Hindlimb muscle (tissue), 1 donor: ENCODE measurements at regions not wholly inside any gene's neighbourhood (a gene's known extent, or its start where the extent isn't known, plus 50 kb on each side); places are given as distances from the start of the nearest gene placed in this dataset.
"Not testable (repeated sequence)": the region's sequence is repeated elsewhere in the genome, so short reads cannot be mapped to it uniquely, and the experiment has no call there.

Source experiments
- DNase-seq: peaks from one replicate; pipeline ENCODE4 v3.0.0-alpha.2; 2013

DNA sequence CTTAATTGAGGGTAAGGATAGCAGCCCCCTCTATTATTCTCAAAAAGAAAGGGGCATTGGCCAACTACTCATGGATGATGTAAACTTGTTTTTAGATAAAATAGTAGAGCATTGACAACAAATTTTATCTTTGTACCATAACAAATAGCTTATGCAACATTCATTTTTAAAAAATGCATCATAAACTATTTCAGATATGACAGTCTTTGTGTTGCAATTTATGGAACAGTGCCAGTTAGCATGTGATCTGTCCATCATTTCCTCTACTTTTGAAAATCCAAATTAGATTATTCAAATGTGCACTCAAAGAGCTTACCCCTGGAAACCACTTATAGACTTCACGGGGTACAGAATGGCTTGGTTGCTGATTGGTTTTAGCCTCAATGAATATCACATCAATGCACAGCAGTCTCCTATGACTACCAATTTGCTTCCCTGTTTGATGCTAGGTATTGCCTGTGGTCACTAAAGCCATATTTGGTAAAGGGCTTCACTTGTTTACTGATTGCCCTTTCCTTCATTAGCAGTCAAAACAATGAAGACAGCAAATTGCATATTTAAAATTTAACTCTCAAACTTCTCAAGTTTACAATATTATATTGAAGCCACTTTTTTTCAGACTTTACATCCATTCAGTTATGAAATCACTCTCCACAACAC, 274.9 kb upstream of the MGAT4C start:
- no peak for DNase-seq

DNA sequence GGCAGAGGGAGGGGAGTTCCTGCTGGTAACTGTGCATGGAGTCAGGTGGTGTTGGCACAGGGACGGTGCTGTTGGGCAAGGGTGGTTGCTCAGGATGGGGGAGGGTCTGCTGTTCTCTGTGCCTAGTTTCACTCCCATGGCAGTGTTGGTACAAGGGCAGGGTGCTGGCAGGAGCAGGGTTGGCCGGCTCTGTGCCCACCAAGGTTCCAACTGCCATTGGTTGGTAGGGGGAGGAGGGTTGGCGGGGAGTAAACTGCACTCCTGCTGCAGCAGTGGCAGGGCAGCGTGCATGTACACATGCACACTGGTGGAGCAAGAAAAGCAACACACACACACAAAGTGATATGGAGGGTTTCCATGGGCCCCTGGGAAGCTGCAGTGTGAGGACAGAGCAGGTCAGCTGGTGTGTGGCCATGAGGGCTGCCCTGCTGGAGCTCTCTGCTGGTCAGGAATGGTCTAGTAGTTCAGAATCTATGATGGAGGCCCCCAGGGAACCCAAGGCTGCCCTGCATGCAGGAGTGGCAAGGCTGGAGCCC, 269.9 kb upstream of the MGAT4C start:
- no peak for DNase-seq

DNA sequence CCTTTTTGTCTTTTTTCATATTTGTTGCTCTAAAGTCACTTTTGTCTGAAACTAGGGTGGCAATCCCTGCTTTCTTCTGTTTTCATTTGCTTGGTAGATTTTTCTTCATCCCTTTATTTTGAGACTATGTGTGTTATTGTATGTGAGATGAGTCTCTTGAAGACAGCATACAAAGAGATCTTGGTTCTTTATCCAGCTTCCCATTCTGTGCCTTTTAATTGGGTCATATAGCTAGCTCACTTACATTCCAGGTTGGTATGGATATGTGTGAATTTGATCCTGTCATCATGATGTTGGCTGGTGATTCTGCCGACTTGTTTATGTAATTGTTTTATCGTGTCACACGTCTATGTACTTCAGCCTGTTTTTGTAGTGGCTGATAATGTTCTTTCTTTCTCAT, 267.7 kb upstream of the MGAT4C start:
- no peak for DNase-seq

DNA sequence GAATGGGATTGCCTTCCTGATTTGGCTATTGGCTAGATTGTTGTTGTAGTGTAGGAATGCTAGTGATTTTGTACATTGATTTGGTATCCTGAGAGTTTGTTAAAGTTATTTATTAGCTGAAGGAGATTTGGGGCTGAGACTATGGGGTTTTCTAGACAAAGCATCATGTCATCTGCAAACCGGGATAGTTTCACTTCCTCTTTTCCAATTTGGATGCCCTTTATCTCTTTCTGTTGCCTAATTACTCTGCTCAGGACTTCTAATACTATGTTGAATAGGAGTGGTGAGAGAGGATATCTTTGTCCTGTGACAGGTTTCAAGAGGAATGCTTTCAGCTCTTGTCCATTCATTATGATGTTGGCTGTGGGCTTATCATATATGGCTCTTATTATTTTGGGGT, 265.7 kb upstream of the MGAT4C start:
- no peak for DNase-seq

DNA sequence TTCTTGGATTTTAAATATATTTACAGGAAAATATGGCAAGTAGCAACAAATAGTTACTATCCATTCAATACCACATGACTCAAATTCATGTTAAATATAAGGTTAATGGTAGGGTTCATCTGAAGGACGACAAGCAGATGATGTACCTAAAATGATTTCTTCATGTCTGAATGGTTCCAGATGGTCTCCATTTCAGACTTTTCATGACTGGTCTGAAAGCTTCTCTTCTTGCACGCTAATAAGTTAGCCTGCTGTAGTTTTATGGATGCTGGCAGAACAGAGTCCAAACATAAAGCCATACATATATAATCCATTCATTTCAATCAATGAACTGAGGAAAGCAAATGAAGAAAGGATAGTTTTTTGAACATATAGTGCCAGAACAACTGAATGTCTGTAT, 257.0 kb upstream of the MGAT4C start:
- peak; percentile 46 for DNase-seq

DNA sequence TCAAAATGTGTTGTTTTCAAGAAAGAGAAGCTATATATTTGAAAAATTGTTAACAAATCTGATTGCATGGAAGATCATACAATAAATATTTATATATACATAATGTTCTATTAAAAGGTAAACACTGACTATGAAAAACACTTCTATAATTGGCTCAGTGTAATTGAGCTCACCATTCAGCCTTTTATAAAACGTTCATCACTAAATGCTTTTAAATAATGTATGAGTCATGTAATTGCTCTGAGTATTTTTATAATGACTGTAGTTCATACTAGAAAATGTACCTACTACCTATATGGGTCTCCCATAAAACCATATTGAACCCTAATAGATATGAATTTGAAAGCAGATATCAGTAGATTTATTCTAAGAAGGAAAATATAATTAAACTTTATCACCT, 240.4 kb upstream of the MGAT4C start:
- no peak for DNase-seq

DNA sequence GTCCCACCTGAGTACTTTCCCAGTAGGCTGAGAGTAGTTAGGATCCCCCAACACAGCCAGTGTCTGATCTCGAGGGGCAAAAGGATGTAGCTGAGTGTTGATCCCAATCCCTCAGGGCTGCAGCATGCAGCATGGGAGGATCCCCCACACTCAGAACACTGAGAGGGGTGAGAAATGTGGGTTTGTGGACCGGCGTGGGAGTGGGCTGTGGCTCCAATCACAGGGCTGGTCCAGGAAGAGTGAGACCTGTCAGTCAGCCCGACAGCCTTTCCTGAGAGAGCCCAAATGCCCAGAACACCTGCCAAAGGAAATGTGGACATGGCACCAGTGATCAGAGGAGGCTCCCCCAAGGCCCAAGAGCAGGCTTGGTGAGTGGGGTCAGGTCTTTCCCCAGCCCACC, 228.3 kb upstream of the MGAT4C start:
- DNase-seq: no peak

DNA sequence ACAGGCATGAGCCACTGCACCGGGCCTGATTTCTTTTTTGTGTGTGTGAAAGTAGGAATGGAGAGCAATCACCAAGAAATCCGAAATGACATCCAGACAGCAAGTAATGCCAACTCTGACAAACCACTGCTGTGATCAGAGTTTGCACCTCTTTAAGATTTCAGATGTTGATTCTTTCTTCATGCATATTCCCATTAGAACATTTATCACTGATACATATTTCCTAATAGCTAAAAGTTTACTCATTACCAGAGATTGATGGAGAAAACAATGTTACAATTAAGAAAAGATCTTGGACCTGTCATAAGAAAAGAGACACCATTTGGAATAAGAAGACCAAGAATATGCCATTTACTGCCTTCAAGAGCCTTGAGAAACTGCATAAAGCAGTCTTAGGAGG, 217.0 kb upstream of the MGAT4C start:
- DNase-seq: no peak

DNA sequence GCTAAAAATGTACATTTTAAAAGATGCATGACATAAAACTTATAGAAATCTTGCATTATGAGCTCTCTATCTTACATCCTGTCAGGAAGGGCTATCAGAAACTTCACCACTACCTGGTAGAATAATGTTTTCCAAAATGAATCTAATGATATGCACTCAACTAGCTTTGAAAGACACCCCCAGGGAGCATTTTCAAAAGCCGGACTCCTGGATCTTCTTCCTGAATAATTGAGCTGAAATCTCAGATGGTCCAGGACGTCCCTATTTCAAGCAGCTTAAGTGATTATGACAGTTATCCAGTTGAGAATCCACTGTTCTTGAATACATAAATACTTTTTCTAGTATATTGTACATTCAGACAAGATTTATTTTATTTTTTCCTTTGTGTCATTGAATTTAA, 200.6 kb upstream of the MGAT4C start:
- DNase-seq: no peak

DNA sequence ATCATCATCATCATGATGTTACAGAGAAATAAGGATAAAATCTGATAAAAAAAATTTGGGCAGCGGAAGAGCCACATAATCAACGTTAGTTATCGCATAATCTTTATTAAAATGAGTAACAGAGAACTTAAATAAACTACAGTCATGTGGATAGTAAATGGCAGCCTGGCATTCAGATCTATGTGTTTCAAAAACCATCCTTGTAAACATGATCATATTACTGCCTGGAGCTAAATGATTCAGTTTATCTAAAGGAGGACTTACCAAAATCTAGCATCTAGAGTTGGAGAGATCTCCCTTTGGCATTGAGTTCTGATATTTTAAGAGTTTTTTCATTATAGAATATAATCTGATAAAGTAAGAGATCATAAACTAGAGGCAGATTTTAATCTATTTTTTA, 200.1 kb upstream of the MGAT4C start:
- DNase-seq: no peak

DNA sequence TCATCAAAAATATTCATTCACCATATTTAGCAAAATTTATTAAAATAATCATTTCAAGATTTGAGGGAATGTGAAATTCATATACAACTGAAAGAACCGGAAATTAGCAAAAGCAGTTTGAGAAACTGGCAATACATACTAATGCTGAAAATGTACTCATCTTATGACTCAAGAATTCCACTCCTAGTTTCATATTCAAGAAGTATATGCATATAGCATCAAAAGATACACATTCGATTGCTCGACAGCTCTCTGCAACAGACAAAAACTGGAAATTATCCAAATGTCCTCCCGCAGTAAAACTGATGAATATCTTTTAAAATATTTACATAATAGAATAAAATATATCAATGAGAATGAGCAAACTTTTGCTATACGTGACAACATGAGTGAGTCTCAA, 189.2 kb upstream of the MGAT4C start:
- peak; percentile 9 for DNase-seq

DNA sequence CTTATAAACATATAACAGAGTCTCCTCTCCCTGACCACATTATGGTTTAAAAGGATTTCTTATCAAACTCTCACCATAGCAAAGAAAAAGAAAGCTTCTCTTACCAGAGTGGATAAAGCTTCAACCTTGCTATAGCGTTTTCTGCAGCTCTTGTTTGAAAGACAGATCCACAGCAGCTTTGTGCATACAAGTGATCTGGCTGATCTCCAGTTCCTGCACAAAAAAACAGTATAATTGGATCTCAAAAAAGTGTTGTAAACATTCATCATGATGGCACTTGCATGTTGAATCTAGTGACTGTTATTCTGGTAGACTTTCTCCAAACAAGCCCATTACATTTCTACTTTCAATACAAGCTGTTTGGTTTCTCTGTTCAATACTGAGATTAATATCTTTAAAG, 178.9 kb upstream of the MGAT4C start:
- no peak for DNase-seq

DNA sequence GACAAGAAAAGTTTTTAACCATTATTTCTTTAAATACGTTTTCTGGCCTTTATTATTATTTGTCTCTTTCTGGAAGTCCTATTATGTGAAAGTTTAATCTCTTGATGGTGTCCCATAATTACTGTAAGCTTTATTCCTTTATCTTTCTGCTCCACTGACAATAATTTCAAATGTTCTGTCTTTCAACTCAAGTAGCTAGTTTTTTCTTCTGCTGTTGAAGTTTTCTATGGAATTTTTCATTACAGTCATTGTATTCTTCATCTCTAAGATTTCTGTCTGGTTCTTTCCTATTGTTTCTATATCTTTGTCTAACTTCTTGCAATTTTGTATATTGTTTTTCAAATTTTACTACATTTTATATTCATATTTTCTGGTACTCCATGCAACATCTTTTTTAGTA, 173.6 kb upstream of the MGAT4C start:
- DNase-seq: no peak

DNA sequence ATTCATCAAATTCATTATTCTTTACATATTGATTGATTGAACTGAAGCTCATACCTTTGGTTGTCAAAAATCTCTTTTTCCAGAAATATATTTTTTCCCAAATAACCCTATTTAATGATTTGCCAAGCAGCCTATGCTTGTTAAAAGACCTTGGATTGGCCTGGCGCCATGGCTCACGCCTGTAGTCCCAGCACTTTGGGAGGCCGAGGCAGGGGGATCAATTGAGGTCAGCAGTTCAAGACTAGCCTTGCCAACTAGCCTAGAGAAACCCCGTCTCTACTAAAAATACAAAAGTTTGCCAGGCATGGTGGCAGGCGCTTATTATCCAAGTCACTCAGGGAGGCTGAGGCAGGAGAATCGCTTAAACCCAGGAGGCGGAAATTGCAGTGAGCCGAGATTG, 165.1 kb upstream of the MGAT4C start:
- no peak for DNase-seq

DNA sequence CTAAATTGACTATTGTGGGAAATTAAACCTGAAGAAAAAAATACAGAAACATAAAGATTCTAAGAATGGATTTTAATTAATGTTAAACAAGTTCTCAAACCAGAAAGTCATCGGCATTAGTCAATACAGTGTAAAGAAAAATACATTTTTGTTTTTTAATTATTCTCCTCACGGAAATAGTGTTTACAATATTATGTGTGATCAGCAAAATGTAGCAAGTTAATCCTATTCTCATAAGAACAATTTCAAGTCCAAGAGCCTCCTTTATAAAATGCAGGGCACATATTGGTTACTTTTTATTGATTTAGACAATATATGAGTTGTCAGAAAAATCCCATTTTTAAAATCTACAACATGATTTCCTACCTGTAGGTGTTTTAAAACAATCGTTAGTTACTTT, 158.0 kb upstream of the MGAT4C start:
- no peak for DNase-seq

DNA sequence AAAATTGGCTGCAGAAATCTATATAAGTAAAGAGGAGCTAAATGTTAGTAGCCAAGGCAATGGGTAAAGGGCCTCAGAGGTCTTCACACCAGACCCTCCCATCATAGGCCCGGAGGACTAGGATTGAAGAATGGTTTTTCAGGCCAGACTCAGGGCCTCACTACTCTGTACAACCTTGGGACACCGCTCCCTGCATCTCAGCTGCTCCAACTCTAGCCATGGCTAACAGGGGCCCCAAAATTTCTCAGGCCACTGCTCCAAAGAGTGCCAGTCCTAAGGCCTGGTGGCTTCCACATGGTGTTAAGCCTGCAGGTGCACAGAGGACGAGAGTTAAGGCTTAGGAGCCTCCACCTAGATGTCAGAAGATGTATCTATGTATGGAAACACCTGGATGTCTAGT, 155.5 kb upstream of the MGAT4C start:
- no peak for DNase-seq

DNA sequence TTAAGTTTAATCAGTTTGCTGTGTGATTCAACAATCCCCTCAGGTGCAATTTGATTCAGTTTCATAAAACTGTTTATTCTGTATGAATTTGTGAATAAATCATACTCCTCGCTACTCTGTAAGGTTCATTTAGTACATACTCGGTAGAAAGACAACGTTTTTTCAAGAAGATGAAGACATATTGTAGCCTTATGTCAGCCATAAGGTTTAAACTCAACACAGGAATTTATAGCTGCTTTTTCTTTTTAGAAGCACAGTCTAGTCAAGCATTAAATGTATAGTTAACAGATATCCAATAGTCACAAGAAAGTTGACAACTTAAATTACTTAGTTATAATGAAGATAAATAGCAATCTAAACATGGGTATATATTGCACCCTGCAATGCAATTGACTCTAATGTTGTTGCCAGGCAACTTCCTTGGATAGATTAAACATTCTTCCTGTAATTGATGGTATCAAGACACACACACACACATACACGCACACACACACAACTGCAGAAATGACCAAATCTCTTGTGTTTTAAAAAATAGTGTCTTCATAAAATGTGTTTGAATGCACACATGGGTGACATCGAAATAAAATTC, 151.5 kb upstream of the MGAT4C start:
- DNase-seq: no peak

DNA sequence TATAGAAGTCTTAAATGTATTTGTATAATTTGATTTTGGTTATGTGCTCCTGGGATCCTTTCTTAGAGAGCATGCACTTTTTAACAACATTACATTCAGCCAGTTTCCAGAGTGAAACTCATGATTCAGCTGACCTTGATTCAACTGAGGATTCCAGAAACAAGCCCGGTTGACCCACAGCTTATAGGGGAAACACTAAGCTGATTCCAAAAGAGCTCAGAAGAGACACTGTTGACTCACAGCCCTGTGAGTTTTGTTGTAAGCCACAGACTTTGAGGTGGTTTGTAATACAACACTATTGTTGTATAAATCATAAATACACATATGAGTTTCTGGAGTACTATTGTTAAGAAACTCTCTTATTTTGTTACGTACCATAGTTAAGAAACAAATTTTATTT, 133.8 kb upstream of the MGAT4C start:
- DNase-seq: no peak

DNA sequence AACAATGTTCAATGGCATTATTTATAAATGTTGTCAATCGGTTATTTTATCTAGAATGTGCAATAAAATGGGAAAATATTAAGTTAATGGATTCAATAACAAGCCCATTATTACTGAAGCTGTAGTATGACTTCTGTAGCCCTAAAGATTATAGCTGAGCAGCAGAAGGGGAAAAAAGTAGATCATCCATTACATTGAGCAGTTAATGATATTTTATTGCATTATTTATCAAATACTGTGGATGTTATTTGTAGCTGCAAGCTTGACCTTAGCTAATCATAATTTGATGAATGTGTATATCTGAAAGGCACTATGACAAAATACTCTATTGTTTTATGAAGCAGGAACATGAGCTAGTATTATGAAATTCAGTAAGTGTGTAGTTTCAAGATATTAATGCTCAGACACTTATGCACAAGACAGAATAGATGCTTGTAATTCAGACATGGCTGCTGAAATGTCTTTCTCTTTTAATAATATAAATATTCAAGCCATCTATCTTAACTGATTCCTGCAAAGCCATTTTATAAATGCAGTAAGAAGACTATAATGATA, 131.5 kb upstream of the MGAT4C start:
- no peak for DNase-seq

DNA sequence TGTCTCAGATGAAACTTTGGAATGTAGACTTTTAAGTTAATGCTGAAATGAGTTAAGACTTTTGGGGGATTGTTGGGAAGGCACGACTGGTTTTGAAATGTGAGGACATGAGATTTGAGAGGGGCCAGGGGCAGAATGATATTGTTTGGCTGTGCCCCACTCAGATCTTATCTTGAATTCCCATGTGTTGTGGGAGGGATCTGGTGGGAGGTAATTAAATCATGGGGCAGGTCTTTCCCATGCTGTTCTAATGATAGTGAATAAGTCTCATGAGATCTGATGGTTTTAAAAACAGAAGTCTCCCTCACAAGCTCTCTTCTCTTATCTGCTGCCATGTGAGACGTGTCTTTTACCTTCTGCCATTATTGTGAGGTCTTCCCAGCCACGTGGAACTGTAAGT, 127.6 kb upstream of the MGAT4C start:
- not testable (repeated sequence) for DNase-seq

DNA sequence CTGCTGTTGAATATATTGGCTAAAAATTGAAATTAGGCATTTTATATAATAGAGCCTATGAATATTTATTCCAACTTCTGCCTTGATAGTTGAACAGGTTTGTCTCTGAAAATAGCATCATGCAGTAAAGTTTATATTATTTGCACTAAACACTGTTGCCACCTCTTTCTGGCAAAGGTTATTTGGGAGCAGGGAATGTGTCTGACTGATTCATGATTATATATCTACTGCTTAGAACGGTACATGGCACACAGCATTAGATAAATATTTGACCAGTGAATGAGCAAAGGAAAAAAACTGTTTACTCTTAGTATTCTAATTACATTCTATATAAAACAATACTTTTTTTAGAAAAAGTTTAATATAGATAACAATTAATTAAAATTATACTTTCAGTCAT, 123.1 kb upstream of the MGAT4C start:
- DNase-seq: no peak

DNA sequence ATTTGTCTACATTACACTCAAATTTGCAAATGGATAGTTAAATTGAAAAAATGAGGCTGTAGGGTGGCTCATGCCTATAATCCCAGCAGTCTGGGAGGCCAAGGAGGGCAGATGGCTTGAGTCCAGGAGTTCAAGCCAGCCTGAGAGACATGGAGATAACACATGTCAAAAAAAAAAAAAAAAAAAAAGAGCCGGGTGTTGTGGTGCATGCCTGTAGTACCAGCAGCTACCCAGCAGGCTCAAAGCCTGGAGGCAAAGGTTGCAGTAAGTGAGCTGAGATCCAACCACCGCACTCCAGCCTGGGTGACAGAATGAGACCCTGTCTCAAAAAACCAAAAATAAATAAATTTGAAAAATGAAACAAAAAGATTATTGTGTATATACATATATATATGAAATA, 119.9 kb upstream of the MGAT4C start:
- no peak for DNase-seq

DNA sequence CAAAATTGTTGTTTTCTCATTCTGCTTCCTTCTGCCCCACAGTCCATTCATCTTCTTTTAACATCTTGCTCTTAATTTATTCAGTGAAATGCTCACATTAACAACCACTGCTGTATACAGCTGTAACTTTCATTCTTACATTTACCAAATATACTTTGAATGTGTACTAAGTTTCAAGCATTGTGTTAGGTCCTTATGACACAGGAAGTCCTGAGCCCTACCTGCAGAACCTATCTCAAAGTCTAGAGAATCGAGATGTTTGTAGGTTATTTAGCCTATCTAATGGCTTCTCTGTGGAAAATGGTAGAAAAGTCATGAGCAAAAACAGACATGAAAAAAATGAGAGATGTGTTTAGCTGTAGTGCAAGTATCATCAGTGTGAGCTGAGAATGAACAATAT, 117.6 kb upstream of the MGAT4C start:
- DNase-seq: no peak

DNA sequence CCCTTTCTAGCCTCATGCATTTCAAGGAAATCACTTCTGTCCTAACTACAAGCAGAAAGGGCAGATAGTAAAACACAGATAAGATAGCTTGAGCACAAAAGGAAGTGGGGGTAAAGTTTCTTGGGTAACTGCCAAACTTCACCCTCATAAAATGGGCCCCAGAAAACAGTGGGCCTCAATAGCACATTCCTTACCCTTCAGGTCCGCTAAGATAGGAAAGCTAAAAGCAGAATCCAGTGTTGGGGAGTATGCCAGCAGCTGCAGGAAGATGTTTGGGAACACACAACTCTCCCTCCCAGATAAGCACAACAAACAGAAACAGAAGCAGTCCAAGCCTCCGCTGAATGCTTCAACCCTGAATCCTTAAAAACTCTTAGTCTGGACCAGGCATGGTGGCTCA, 110.9 kb upstream of the MGAT4C start:
- DNase-seq: no peak

DNA sequence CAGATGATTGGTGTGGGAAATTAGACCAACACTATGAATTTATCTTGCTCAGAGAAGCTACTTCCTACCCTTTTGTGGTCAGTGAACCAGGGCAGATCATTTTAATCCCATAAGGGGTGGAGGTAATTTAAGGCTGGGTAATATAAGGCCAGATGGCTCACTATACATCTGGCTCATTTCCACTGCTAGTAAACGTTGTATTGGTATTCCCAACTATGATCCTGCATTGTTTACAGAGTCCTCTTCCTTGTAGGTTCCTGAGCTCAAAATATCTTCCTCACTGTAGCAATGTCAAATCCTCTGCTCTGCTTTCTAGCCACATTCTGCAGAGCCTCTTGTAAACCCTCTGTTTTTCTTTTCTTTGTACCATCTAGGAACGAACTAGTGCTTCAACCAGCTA, 93.0 kb upstream of the MGAT4C start:
- no peak for DNase-seq
